ENCODE measurements at regions not wholly inside any gene's neighbourhood (a gene's known extent, or its start where the extent isn't known, plus 50 kb on each side); places are given as distances from the start of the nearest gene placed in this dataset.

DNA sequence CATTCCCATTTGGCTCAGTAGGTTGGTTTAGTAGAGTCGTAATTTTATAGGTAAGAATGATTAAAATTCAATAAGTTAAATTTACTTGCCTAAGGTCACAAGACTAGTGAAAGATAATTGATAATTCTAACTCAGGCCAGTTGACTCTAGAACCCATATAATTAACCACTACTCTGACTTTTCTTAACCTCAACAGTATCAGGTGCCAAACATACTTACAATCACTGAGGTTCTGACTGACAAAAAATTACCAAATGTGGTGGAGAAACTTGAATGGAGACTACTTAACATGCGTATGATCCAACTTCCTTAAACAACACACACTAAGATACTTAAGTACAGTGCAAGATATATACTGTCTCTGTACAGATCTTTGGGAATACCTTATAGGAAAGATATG lies 667.3 kb upstream of the SORCS1 start:
- Histone ChIP-seq H3K9me3 (ENCODE audit: insufficient read depth, low read length) (no peaks in the 10 kb centered on the region), H2AFZ (ENCODE audit: low read depth, low read length, severe bottlenecking) (no peak overlapping the region), H3K79me2 (ENCODE audit: insufficient read depth, low read length) (no peaks in the 10 kb centered on the region), H3K27me3 (ENCODE audit: low read length) (no peaks in the 10 kb centered on the region), H3K4me2 (ENCODE audit: low read depth, low read length, poor library complexity, severe bottlenecking) (no peak overlapping the region), H3F3A (ENCODE audit: insufficient read depth) (no peaks in the 10 kb centered on the region), H3K9ac (ENCODE audit: low read length) (no peak overlapping the region), H3K27ac (ENCODE audit: low read depth, low read length) (no peak overlapping the region), H3K9me2 (replicated peaks; ENCODE audit: insufficient read depth, low read length) (no peaks in the 10 kb centered on the region), H4K20me1 (ENCODE audit: low read depth, low read length) (no peaks in the 10 kb centered on the region), H3K36me3 (ENCODE audit: low read length) (no peaks in the 10 kb centered on the region), H3K4me3 (ENCODE audit: insufficient read depth, low read length, poor library complexity, severe bottlenecking) (no peak overlapping the region)
- TF ChIP-seq EZH2phosphoT487 (conservative IDR thresholded peaks at IDR 0.05; ENCODE audit: low read length): no peak
- TF ChIP-seq, protein P1, sequence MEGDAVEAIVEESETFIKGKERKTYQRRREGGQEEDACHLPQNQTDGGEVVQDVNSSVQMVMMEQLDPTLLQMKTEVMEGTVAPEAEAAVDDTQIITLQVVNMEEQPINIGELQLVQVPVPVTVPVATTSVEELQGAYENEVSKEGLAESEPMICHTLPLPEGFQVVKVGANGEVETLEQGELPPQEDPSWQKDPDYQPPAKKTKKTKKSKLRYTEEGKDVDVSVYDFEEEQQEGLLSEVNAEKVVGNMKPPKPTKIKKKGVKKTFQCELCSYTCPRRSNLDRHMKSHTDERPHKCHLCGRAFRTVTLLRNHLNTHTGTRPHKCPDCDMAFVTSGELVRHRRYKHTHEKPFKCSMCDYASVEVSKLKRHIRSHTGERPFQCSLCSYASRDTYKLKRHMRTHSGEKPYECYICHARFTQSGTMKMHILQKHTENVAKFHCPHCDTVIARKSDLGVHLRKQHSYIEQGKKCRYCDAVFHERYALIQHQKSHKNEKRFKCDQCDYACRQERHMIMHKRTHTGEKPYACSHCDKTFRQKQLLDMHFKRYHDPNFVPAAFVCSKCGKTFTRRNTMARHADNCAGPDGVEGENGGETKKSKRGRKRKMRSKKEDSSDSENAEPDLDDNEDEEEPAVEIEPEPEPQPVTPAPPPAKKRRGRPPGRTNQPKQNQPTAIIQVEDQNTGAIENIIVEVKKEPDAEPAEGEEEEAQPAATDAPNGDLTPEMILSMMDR (IDR thresholded peaks at IDR 0.05; ENCODE audit: insufficient read depth, low read length, poor library complexity, severe bottlenecking): no peak

DNA sequence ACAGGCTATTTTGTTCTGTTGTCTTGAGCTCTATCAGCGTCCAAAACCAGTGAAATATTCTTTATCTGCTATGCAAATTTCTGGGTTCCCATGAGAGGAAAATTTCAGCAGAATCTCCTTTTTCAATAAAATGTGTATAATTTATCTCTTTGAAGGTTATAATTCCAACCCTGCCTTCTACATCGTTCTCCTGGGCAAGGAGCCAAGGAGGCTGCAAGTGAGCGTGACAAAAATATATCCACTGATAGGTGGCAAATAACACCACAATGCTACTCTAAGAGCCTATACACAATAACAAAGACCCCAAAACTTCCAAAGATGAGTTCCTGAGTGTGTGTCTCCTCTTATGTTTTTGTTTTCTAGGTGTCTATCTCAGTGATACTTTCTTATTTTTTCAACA lies 664.7 kb upstream of the SORCS1 start:
- H3K27ac ChIP-seq (ENCODE audit: low read depth, low read length): no peak overlapping the region

DNA sequence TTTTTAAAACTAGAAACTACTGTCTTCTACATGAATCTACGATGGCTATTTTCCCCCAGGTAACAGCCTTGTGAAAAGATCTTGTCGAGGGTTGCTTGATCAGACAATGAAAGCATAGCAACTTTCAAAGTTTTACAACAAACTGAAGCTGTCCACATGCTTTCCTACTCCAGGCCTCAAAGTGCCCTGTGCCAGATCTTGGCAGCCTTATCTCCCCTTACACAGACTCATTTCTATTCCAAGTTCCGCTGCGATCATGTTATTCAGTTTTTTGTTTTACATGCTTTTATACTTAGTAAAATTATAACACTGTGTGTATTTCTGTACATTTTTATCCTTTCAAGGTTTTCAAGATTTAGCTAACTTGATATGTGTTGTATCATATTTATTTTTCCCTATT lies 661.7 kb upstream of the SORCS1 start:
- Histone ChIP-seq H3K9ac (ENCODE audit: low read length) (no peak overlapping the region), H3K4me2 (ENCODE audit: low read depth, low read length, poor library complexity, severe bottlenecking) (no peak overlapping the region), H3K4me3 (ENCODE audit: insufficient read depth, low read length, poor library complexity, severe bottlenecking) (no peak overlapping the region), H3K9me3 (ENCODE audit: insufficient read depth, low read length) (no peaks in the 10 kb centered on the region), H2AFZ (ENCODE audit: low read depth, low read length, severe bottlenecking) (no peak overlapping the region), H3F3A (ENCODE audit: insufficient read depth) (no peaks in the 10 kb centered on the region), H4K20me1 (ENCODE audit: low read depth, low read length) (no peaks in the 10 kb centered on the region), H3K9me2 (replicated peaks; ENCODE audit: insufficient read depth, low read length) (no peaks in the 10 kb centered on the region), H3K36me3 (ENCODE audit: low read length) (no peaks in the 10 kb centered on the region), H3K27ac (ENCODE audit: low read depth, low read length) (no peak overlapping the region), H3K27me3 (ENCODE audit: low read length) (no peaks in the 10 kb centered on the region), H3K79me2 (ENCODE audit: insufficient read depth, low read length) (no peaks in the 10 kb centered on the region)
- TF ChIP-seq EZH2phosphoT487 (conservative IDR thresholded peaks at IDR 0.05; ENCODE audit: low read length): no peak
- TF ChIP-seq, protein P1 (IDR thresholded peaks at IDR 0.05; ENCODE audit: insufficient read depth, low read length, poor library complexity, severe bottlenecking): no peak

More for the DNA sequence above, 664.7 kb upstream of the SORCS1 start:
- Histone ChIP-seq H3K9me3 (ENCODE audit: insufficient read depth, low read length) (no peaks in the 10 kb centered on the region), H3K9ac (ENCODE audit: low read length) (no peak overlapping the region), H2AFZ (ENCODE audit: low read depth, low read length, severe bottlenecking) (no peak overlapping the region), H4K20me1 (ENCODE audit: low read depth, low read length) (no peaks in the 10 kb centered on the region), H3K79me2 (ENCODE audit: insufficient read depth, low read length) (no peaks in the 10 kb centered on the region), H3K4me2 (ENCODE audit: low read depth, low read length, poor library complexity, severe bottlenecking) (no peak overlapping the region), H3K27me3 (ENCODE audit: low read length) (no peaks in the 10 kb centered on the region), H3K36me3 (ENCODE audit: low read length) (no peaks in the 10 kb centered on the region), H3F3A (ENCODE audit: insufficient read depth) (no peaks in the 10 kb centered on the region), H3K9me2 (replicated peaks; ENCODE audit: insufficient read depth, low read length) (no peaks in the 10 kb centered on the region), H3K4me3 (ENCODE audit: insufficient read depth, low read length, poor library complexity, severe bottlenecking) (no peak overlapping the region)
- TF ChIP-seq, protein P1 (IDR thresholded peaks at IDR 0.05; ENCODE audit: insufficient read depth, low read length, poor library complexity, severe bottlenecking): no peak
- no peak for TF ChIP-seq EZH2phosphoT487 (conservative IDR thresholded peaks at IDR 0.05; ENCODE audit: low read length)
